Choroid plexus epithelial cell (primary cell): ENCODE measurements at regions not wholly inside any gene's neighbourhood (a gene's known extent, or its start where the extent isn't known, plus 50 kb on each side); places are given as distances from the start of the nearest gene placed in this dataset.

Experiments
- DNase-seq: peaks from one replicate; pipeline ENCODE4 v3.0.0-alpha.2; 2010; ENCODE audit warnings: low read depth
- H3K4me3 ChIP-seq: 2 replicates; pipeline ENCODE4 v1.5.1; 2011; ENCODE audit warnings: low read depth, mild to moderate bottlenecking, control low read depth, low read length, moderate library complexity
- TF ChIP-seq, protein P1 (sequence below): conservative IDR thresholded peaks from 2 replicates; pipeline ENCODE4 v1.5.1; 2011; ENCODE audit warnings: low read depth, mild to moderate bottlenecking, control low read depth, inconsistent platforms, low read length, moderate library complexity

DNA sequence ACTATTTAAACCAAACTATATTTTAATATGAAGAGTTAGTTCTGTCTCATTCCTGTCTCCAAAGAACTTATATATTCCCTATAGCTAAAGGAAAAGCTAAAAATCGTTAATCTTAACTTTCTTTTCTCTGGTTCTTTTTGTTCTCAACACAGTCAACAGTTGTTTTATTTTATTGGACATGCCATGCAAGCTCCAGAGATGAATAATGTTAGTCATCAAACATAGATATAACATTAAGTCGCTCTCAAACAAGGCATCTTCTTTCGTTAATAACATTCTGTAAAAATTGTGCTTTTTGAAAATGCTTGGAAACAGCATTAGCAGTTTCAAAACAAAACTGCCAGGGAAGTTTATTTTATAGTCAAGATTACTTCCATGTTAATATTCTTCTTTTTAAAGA, 117.9 kb upstream of the GPM6A start:
- DNase-seq = no peak
- H3K4me3 ChIP-seq = no peak overlapping the region
- TF ChIP-seq, protein P1, sequence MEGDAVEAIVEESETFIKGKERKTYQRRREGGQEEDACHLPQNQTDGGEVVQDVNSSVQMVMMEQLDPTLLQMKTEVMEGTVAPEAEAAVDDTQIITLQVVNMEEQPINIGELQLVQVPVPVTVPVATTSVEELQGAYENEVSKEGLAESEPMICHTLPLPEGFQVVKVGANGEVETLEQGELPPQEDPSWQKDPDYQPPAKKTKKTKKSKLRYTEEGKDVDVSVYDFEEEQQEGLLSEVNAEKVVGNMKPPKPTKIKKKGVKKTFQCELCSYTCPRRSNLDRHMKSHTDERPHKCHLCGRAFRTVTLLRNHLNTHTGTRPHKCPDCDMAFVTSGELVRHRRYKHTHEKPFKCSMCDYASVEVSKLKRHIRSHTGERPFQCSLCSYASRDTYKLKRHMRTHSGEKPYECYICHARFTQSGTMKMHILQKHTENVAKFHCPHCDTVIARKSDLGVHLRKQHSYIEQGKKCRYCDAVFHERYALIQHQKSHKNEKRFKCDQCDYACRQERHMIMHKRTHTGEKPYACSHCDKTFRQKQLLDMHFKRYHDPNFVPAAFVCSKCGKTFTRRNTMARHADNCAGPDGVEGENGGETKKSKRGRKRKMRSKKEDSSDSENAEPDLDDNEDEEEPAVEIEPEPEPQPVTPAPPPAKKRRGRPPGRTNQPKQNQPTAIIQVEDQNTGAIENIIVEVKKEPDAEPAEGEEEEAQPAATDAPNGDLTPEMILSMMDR = no peak

DNA sequence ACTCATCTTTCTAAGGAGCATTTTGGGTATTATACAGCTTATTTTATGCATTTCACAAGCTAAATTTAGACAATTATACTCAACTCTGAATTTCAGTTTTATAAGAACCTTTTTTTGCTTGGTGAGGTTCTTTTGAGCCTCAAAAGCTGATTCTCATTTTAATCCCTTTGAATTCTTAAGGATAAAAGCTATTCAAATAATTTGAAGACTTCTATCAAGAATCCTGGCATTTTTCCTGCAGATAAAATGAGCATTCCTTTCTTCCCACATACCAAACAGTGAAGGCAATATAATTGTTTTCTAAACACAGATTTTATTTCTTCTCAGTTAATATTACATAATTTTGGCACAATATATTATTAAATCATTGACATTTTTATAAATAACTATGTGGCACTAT, 118.4 kb upstream of the GPM6A start:
- TF ChIP-seq, protein P1 = no peak
- H3K4me3 ChIP-seq = no peak overlapping the region
- DNase-seq = peak; percentile 7

- DNase-seq = no peak
- TF ChIP-seq, protein P1 = no peak
- no peak overlapping the region for H3K4me3 ChIP-seq
Measured at GRCh38 chr4:175932116-175932515, 120.1 kb upstream of the GPM6A start.

DNA sequence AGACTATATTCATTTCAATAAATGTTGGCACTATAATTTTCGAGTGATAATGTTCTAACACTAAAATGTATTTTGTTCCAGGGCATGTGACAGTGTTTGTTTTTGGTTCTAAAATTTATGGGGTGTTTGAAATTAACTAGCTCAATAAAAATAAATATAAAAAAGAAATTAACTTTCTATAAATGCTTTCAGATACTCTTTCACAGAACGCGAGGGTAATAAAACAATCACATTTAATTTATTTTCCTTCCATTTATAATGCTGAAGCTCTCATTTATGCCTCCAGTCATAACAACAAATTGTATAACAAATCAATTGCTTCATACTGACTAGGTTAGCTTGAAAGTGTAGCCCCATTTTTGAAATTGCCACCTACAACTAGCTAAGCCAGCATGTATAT, 122.4 kb upstream of the GPM6A start:
- DNase-seq = no peak
- H3K4me3 ChIP-seq = no peak overlapping the region
- TF ChIP-seq, protein P1 = no peak

GRCh38 chr4:175935016-175935661, 123.1 kb upstream of the GPM6A start:
- TF ChIP-seq, protein P1 = no peak
- DNase-seq = no peak
- no peak overlapping the region for H3K4me3 ChIP-seq

DNA sequence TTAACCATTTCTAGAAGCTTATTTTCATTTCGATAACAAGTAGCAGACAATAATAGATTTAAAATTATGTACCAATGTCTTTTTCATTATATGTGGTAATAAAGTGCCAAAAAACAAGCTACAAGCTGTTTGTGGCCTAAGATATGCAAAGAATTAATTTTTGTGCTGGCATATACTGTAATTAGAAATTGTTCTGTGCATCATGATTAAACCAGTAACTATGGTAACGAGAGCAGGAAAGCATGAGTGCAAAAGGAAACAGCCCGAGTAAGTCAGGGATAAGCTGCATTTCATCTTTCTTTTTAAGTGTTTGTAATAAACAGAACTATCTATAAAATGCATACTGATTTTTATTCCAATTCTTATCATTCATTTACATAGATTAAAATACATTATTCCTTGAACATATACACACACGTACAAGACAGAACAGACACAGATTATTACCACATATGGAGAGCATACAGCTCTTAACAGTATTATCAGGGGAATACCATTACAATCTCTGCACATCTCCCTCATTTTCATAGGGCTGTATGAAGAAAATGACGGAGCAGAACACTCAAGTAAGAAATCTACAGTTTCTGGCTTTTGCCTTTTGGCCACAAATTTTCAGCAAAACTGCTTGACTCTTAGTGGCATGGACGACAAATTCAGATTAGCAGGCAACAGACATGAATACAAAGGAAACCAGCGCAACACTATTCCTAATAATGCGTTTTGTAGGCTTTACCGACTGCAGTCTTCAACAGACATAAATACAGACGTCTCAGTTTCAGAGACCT, 121.3 kb upstream of the WDR17 start:
- TF ChIP-seq, protein P1 = no peak
- no peak for DNase-seq
- H3K4me3 ChIP-seq = no peak overlapping the region
